ENCODE measurements at regions not wholly inside any gene's neighbourhood (a gene's known extent, or its start where the extent isn't known, plus 50 kb on each side); places are given as distances from the start of the nearest gene placed in this dataset.

DNA sequence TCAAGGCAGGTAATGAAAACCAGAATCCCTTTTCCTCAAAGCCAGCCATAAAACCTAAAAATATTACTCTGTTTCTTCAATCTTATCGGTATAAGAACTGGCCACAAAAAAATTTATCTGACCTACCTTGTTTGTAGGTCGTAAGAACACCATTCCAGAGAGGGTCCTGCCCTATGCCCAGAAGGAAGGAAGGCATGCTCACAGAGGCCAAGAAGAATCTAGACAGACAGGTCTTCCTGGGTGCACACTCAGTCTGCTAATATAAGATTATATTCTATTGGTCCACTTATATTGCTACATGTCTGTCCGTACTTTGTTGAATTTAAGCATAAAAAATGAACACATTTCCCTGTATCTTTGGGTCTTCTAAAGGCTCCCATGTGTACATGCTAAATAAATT, 2136.1 kb upstream of the PCDH20 start:
- TF ChIP-seq EZH2phosphoT487 (conservative IDR thresholded peaks at IDR 0.05; ENCODE audit: low read length) (no peak), CTCF (IDR thresholded peaks at IDR 0.05; ENCODE audit: insufficient read depth, low read length, poor library complexity, severe bottlenecking) (no peak)

Measured in SU-DHL-6 (cell line).